Peyer's patch (tissue), 4 donors: ENCODE measurements at regions not wholly inside any gene's neighbourhood (a gene's known extent, or its start where the extent isn't known, plus 50 kb on each side); places are given as distances from the start of the nearest gene placed in this dataset.

Source experiments
- DNase-seq, 3 donors: peaks; one replicate each; pipeline ENCODE4 v3.0.0-alpha.2; 2017 to 2019
- H3K27ac ChIP-seq, 4 donors: fragments of 200-600 bp; sonication (generic); one replicate each; pipeline ENCODE4 v1.5.1; 2016 to 2019
- H3K27me3 ChIP-seq, 2 donors: fragments of 200-600 bp; sonication (generic); one replicate each; pipeline ENCODE4 v1.5.1; 2019
- H3K36me3 ChIP-seq, 3 donors: fragments of 200-600 bp; sonication (generic); one replicate each; pipeline ENCODE4 v1.5.1; 2016 to 2019
- H3K4me1 ChIP-seq, 4 donors: fragments of 200-600 bp; sonication (generic); one replicate each; pipeline ENCODE4 v1.5.1; 2016 to 2019
- H3K4me3 ChIP-seq, 4 donors: fragments of 200-600 bp; sonication (generic); 1 replicate in 3 of 4; 2 replicates in 1 of 4; pipeline ENCODE4 v1.5.1; 2016 to 2019; ENCODE audit warnings: mild to moderate bottlenecking in 1 of 4
- H3K9me3 ChIP-seq, 4 donors: fragments of 200-600 bp; sonication (generic); one replicate each; pipeline ENCODE4 v1.5.1; 2016 to 2019; ENCODE audit warnings: mild to moderate bottlenecking in 1 of 4
- CTCF ChIP-seq, 6 experiments: fragments of 450-650 bp in 4 of 6; fragments of 200-600 bp in 2 of 6; sonication (generic) in 1 of 6; IDR thresholded peaks; one replicate each; pipeline ENCODE4 v1.5.1; 2017 to 2019; ENCODE audit warnings: antibody characterized with exemption in 6 of 6, mild to moderate bottlenecking in 3 of 6, moderate library complexity in 1 of 6
- POLR2A ChIP-seq, 2 donors: fragments of 450-650 bp; IDR thresholded peaks; one replicate each; pipeline ENCODE4 v1.5.1; 2017; ENCODE audit warnings: antibody characterized with exemption in 2 of 2, mild to moderate bottlenecking in 2 of 2, moderate library complexity in 2 of 2

DNA sequence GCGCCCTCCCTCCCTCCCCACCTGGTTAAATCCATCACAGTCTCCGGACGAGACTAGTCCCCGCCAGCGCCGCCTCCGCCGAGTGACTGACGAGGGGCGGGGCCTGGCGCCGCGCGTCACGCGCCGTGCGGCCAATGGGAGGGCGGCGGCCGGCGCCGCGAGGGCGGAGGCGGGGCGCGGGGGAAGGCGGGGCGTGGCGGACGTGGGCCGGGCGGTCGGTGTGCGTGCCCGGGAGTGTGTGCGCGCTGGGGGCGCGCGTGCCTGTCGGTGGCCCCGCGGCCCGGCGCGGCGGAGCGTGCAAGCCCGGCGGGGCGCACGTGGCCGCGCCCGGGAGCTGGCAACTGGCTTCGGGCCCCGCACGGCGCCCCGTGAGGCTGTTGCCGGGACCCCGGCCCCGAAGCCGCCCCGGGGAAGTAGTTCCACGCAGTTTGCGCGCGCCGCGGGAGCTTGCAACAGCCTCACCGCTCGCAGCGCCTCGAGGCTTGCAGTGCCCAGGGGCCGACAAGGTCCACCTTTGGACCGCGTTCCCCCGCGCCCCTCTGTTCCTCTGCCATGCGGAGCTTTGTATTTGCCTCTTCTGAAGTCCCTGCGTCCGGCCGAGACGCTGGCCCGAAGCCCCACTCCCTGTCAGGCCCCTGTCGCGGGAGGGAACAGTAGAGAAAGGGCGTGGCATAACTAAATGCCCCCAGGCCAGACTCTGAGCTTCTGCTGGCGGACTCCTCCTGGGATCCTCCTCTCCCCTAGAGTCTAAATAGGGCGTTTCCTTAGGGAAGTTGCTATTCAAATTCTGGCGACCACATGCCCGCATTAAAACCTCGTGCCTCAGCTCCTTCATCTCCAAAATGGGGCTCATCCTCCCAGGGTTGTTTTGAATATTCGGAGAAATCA is 400.9 kb downstream of the SHQ1 start:
- Histone ChIP-seq H3K9me3 (no peaks in the 10 kb centered on the region), H3K36me3 (no peaks in the 10 kb centered on the region), H3K27ac (peak overlapping the region; percentile 81 to 96 (median 87)), H3K27me3 (no peaks in the 10 kb centered on the region), H3K4me1 (peaks cover 0 to 26% (median 0%) of the 10 kb centered on the region in 4 donors), H3K4me3 (peak overlapping the region; percentile 79 to 92 (median 81))
- TF ChIP-seq CTCF (IDR thresholded peaks at IDR 0.05) (no peak), POLR2A (IDR thresholded peaks at IDR 0.05) (peak in 1 of 2 donors; percentile 32)
- DNase-seq: peak; percentile 91 to 96 (median 96)

DNA sequence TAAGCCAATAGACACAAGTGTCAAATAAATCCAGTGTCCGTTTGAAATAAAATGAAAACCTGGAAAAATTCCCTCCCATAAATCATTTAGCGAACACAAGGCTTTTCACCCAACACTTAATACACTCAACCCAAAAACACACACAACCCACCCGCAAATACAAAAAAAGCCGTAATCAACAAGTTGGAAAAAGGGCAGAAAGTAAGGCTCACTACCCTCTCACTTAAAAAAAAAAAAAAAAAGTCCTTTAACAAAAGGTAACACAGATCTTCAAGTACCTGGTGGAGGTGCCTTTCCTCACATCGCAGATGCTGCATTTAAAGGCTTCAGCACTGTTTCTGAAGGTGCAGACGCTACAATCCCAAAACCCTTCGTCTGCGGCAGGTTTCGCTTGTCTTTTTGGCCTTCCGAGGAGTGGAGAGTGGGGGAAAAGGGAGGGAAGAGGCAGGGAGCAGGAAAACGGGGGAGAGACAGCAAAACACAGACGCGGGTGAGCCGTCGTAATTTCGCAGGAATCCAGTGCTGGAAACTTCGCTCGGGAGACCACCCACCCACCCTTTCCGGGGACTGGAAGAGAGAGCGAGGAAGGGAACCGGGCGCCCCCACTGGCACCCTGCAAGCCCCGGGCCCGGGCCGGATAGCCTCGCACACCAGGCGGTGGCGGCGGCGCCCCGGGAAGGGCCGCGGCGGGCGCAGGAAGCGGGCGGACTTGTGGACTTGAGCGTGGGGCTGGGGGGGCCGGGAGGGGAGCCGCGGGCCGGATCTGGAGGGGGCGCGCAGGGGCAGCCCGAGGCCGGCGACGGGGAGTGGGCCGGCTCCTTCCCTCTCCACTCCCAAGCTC is 401.8 kb downstream of the SHQ1 start, which contains the start of gene RYBP:
Gene RYBP (minus strand): TSS at position 404 of the 841 bp plus-strand sequence.
- peak in 1 of 3 donors; percentile 20 for DNase-seq
- TF ChIP-seq POLR2A (IDR thresholded peaks at IDR 0.05): peak in 1 of 2 donors; percentile 13
- TF ChIP-seq CTCF (IDR thresholded peaks at IDR 0.05): peak in 3 of 6 experiments; percentile 13 to 21 (median 16)
- peak within 1 kb of the TSS; percentile 79 to 92 (median 81) for H3K4me3 ChIP-seq
- no peaks in the 10 kb centered on the region for H3K36me3 ChIP-seq
- no peaks in the 10 kb centered on the region for H3K27me3 ChIP-seq
- H3K4me1 ChIP-seq: peaks cover 0 to 22% (median 0%) of the 10 kb centered on the region in 4 donors
- H3K27ac ChIP-seq: peak within 1 kb of the TSS; percentile 81 to 96 (median 87)
- no peaks in the 10 kb centered on the region for H3K9me3 ChIP-seq

DNA sequence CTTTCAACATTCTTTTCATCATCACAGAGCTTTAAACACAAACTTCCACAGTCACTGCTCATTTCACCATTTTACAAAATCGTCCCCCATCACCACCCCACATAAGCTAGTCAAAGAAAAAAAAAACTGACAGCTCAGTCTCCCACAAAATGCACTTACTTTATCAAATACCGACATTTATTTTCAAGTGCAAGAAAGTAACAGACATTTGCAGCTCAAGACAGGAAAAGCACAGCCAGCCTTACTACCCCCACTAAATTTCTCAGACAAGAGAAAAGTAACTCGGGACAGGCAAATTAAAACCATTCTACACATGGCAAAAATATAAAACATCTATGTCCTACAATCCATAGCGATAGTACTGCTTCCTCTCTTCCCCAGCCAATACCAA is 402.4 kb downstream of the SHQ1 start:
- Histone ChIP-seq H3K27ac (peak overlapping the region in 1 of 4 donors; percentile 85), H3K9me3 (no peaks in the 10 kb centered on the region), H3K27me3 (no peaks in the 10 kb centered on the region), H3K4me1 (peaks cover 0 to 22% (median 0%) of the 10 kb centered on the region in 4 donors), H3K36me3 (no peaks in the 10 kb centered on the region), H3K4me3 (peak overlapping the region; percentile 79 to 92 (median 81))
- no peak for DNase-seq
- TF ChIP-seq POLR2A (IDR thresholded peaks at IDR 0.05): no peak
- TF ChIP-seq CTCF (IDR thresholded peaks at IDR 0.05): no peak

DNA sequence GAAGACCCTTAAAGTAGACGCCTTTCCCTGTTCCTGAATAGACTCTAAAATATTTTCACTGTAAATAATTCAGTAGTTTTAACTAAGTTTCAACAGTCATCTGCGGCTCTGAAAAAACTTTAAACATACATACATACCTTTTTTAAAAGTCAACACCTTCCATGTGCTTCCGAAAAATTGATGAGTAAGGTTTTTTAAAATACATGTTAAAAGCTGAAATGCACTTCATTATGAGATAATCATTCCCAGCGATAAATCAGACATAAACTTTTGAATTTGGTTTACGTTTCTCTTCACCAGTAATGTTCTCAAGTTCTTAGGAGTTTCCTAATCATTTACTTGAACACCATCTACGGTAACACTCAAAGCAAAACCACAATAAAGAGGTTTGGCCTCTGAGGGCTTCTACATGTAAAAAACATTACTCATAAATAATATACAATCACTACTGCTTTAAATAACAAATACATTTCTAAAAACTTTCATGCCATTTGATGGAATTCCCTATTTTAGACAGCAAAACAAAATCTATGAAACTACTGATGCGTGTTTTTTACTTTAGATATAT is 403.5 kb downstream of the SHQ1 start:
- no peak for TF ChIP-seq POLR2A (IDR thresholded peaks at IDR 0.05)
- no peak for TF ChIP-seq CTCF (IDR thresholded peaks at IDR 0.05)

DNA sequence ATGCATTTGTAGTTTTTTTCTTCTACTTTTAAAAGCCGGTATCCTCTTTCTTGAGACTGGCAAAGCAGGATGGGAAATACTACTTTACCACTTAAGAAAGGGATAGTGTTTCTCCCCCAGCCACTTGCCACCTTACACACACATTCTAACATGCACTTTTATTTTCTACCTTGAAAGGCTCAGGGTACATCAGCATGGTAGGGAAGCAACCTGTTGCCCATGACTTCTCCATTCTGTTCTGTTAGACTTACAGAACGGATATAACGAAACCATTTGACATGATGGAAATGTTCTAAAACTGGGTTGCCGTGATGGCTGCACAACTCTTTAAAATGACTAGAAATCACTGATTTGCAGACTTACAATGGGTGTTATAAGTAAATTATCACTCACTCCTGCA is 405.5 kb downstream of the SHQ1 start:
- H3K4me1 ChIP-seq: peaks cover 0 to 27% (median 2%) of the 10 kb centered on the region in 4 donors
- no peak overlapping the region for H3K27ac ChIP-seq
- no peaks in the 10 kb centered on the region for H3K27me3 ChIP-seq
- H3K4me3 ChIP-seq: no peak overlapping the region
- H3K36me3 ChIP-seq: no peaks in the 10 kb centered on the region
- DNase-seq: no peak
- TF ChIP-seq POLR2A (IDR thresholded peaks at IDR 0.05): no peak
- TF ChIP-seq CTCF (IDR thresholded peaks at IDR 0.05): no peak
- no peaks in the 10 kb centered on the region for H3K9me3 ChIP-seq

More for the DNA sequence above, 403.5 kb downstream of the SHQ1 start:
- Histone ChIP-seq H3K9me3 (no peaks in the 10 kb centered on the region), H3K27me3 (no peaks in the 10 kb centered on the region), H3K27ac (no peak overlapping the region), H3K36me3 (no peaks in the 10 kb centered on the region), H3K4me1 (peaks cover 0 to 28% (median 0%) of the 10 kb centered on the region in 4 donors), H3K4me3 (peak overlapping the region in 1 of 4 donors; percentile 79)
- no peak for DNase-seq
